ENCODE measurements at regions not wholly inside any gene's neighbourhood (a gene's known extent, or its start where the extent isn't known, plus 50 kb on each side); places are given as distances from the start of the nearest gene placed in this dataset.
"Not testable (repeated sequence)": the region's sequence is repeated elsewhere in the genome, so short reads cannot be mapped to it uniquely, and the experiment has no call there.

DNA sequence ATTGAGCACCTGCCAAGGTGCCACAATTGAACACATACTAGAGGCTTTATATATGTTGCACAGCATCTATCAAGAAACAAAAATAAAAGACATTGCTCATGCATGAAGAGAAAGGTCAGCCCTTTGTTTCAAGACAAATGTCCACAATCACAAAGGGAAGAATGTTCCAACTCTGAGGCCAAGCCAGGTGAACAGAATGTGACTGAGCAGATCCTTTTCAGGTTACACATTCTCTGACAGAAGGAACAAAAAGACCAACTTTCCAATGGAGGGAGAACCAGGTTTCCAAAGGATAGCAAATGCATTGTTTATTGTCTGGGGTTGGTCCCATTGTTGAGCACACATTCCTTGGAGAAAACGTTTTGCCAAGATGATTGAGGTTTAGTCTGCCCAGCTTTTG lies 50.2 kb upstream of the FAM174B start:
- no peak for DNase-seq

- DNase-seq, result no peak
Observed at GRCh38 chr15:92706201-92706600, 50.6 kb upstream of the FAM174B start.

GRCh38 chr15:92707880-92708551 lies 52.4 kb upstream of the FAM174B start:
- DNase-seq, result no peak

DNA sequence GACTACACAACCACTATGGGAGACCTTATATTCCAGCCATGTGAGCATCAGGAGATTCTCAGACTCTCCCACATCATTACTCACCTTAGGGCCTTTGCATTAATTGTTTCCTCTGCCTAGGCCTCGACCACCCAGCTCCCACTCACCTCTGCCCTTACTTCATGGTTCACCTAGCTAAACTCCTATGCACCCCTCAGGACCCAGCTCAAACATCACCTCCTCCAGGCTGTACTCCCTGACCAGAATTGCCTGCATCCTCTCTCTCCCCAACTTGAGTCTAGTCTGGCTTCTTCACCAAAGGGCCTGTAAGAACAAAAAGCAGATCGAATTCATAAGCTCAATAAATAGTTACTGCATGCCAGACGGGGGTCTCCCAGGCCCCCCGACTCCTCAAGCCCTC lies 53.1 kb upstream of the FAM174B start:
- DNase-seq, result no peak

DNA sequence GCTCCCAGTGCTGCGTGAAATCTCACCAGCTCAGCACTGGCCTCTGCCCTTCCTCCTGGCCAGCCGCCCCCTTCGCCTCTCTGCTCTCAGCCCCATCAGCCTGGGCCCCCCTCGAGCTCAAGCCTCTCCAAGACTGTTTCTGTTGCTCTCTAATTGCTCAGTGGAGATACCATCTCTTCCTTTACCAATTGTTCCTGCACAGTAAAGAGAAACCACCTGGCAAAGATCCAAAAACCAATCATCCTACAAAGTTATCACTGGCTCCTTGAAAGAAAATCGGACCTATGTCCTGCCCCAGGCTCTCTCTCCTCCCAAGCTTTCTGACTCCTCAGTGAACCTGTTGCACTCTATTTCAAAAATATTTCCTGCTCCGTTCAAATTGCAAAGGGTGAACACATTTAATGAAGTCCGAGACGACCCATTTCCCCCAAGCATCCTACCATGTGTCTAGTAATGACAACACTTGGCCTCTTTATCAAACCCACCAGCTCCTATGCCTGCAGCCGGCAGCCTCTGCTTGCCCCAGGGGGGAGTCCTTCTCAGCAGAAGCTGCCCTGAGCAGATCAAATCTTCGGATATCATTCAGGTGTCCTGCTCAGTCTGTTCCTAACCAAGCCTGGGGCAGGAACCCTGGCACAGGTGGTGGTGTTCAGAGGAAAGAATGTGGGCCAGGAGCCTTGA lies 53.7 kb upstream of the FAM174B start:
- DNase-seq, result no peak

- DNase-seq, result no peak
Observed at GRCh38 chr15:92711457-92711831, 55.9 kb upstream of the FAM174B start.

DNA sequence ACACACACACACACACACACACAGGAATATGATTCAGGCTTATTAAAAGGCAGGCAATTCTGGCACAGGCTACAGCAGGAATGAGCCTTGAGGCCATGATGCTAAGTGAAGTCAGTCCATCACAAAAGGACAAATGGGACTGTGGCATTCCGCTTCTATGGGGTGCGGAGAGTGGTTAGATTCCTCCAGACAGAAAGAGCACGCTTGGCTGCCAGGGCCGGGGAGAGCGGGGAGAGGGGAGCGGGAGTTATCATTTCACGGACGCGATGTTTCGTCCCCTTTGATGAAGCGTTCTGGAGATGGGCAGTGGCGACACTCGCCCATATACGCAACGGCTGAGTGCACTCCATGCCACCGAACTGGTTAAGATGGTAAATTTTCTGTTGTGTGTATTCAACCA lies 58.5 kb upstream of the FAM174B start:
- no peak for DNase-seq

GRCh38 chr15:92714477-92715401 lies 59.2 kb upstream of the FAM174B start:
- peak; percentile 62 to 69 for DNase-seq

DNA sequence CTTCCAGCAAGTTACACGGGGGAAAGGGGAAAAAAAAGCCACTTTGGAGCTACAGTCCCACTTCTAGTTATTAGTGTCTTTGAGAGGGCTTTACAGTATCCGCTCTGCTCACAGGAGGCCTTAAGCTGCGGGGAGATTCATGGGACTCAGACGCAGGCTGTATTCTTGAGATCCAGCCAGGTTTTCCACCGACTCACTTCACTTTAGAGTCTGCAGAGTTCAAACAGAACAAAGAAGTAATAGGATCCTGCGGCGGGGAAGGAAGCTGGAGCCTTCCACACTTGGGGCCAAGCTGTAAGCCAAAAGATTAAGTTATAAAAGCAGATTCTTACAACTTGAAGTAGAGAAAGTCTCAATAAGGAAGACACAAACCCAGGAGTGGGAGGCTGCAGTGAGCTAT lies 60.2 kb upstream of the FAM174B start:
- DNase-seq, result no peak

DNA sequence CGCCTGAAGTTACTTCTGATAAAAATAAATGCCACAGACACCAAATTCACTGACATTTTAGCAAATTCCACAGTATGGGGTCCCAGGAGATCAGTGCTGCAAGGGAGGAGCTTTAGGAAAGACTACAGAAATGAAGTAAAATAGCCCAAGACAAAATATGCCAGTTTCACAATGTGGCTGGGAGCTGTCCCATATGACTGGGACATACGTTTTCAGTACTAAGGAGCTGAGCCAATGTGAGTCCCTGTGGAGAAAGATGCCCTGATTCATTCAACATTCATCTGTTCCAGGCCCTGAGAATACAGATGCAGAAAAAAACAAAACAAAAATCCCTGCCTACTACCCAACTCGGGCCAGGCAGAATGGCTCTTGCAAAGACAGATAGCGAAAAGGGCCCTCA lies 63.4 kb upstream of the FAM174B start:
- DNase-seq, result no peak

DNA sequence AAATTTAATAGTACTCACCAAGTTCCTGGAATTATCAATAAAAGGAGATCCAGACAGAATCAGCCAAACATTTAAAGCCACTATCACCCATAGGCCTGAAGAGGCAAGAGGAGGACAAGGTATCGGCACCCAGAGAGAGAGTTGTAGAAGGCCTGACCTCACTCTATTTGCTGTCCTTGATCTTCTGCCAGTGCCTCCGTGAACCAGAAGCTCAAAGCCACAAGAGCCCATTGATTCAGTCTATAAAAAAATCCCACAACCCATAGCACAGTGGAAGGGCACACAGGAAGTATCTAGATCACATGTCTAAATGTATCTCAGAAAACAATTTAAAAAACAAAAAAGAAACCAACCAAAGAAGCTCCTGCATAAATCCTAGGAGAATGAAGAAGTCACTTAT lies 68.6 kb upstream of the FAM174B start:
- no peak for DNase-seq

DNA sequence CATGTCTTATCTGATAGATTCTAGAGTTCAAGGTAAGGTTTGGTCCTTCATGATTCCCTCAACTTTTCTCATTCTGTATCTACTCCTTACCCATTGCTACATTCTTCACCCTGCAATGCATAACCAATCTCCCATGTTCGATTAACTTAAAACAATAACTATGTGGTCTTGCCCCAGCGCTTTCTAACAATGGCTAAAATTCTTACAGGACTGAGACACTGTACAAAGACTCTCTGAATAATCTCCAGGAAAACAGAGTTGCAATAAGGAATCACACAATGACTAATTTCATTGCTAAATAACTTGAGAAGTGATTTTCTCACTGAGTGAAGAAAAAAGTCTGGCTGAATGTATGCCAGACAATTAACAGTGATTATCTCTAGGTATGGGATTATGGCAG lies 69.6 kb upstream of the FAM174B start:
- no peak for DNase-seq

DNA sequence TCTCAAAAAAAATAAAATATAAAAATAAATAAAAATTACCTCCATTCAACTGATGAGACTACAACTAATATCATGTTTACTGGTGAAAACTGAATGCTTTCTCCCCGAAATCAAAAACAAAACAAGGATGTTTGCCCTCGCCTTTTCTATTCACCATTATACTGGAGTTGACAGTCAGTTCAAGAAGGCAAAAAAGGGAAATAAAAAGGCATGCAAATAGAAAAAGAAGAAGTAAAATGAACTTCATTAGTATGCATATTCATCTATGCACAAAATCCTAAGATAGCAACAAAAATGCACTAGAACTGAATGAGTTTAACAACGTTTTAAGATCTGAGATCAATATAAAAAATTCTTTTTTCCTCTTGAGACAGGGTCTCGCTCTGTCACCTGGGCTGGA lies 72.7 kb upstream of the FAM174B start:
- no peak for DNase-seq

DNA sequence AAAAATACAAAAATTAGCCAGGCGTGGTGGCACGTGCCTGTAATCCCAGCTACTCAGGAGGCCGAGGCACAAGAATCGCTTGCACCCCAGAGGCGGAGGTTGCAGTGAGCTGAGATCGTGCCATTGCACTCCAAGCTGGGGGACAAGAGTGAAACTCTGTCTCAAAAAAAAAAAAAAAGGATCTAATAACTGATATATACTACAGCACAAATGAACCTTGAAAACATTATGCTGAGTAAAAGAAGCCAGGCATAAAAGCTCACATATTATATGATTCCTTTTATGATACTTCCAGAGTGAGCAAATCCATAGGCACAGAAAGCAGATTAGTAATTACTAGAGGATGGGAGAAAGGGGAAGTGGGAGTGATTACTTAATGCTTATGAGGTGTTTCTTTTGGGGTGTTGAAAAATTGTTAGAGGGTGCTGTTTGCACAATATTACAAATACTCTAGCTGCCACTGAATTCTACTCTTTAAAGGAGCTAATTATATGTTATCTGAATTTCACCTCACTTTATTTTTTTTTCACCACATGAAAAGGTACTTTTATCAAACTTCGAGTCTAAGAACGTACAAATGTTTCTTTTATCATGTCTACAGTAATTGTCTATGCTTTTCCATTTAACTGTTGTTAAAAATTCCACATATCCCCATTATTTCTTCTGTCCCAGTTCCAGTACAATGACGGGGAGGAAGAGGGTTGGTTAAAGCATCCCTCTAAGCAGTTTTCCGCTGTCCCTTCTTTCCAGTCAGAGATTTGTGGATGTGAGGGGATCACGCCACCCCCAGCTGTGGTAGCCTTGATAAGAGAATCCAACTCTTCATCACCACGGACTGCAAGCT lies 77.7 kb upstream of the FAM174B start:
- DNase-seq, result peak; percentile 47 to 53

DNA sequence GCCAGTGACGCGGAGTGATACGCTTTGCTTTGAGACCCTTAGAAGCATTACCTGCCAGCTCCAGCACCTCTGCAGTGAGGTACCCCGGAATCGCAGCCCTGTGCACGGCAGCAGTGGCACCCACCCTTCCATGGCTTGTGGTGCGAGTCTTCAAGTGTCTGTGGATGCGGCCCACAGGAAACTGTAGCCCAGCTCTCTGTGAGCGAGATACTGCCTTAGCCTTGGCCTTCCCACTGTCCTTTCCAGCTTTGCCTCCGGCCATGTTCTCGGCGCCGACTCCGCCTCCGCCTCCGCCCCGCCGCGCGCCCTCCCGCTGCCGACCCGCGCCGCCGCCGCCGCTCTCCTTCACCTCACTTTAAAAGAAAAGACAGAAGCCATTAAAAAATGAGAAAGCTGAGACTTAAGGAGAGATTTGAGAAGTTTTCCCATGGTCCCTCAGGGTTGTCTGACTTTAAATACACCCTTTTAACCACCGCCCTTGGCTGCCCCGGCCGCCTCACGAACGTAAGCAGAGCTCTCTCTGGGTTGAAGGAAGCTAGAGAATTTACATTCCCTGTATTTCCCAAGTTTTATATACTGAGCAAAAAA lies 78.5 kb upstream of the FAM174B start:
- no peak for DNase-seq

GRCh38 chr15:92739246-92739645 lies 83.7 kb upstream of the FAM174B start:
- not testable (repeated sequence) for DNase-seq

DNA sequence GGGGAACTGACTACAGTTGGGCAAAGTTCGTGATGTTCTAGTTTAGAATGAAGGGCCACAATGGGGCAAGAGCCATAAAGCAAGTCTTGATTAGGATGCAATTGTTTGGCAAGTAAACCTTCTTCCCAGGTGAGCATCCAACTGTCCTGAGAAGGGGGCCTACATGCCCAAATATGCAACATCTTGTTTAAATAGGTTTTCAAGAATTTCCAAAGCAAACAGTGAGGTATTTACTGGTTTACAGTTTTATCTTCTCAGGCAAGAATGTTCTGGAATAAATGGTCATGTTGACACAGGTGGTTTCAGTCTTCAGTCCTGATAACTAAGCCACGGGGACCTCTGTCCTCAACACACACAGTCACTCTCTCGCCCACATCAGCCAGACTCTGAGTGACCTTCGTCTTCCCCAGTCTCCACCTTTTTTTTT lies 90.3 kb upstream of the FAM174B start:
- DNase-seq, result no peak

- DNase-seq, result no peak
Observed at GRCh38 chr15:92747047-92747446, 91.5 kb upstream of the FAM174B start.

GRCh38 chr15:92749216-92749615 lies 93.6 kb upstream of the FAM174B start:
- DNase-seq, result no peak

DNA sequence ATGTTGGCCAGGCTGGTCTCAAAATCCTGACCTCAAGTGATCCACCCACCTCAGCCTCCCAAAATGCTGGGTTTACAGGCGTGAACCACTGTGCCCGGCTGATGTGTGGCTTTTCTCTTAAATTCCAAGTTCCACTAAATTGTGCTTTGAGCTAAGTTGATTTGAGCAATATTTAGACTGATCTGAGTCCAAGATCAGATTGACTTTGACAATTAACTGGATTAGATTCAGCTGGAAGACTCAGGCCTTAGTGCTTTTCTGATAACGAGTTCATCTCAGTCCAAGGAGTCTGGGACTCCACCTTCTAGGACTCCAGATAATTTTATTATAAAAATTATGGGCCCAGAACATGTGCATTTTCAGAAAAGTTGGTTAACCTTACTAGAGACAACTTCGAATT lies 94.4 kb upstream of the FAM174B start:
- DNase-seq, result no peak

DNA sequence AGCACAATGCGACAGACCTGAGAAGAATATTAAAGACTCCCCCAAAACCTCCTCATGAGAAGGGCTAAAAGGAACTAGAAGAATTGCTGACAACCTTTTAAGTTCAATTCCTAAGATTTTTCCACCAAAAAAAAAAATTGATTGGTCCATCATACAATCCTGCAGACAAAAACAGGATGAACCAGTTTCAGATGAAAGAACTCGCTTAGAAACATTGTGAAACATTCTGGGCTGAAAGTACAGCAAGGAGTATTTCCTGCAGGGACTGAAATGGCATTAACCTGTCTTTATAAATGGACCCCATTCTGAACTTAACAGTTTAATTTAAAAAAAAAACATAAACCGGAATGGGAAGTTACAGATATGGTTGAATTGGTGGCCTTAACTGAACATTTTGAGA lies 96.0 kb upstream of the FAM174B start:
- DNase-seq, result no peak

- no peak for DNase-seq
Observed at GRCh38 chr15:92753591-92753990, 98.0 kb upstream of the FAM174B start.
